Right cardiac atrium (tissue), 5 donors: ENCODE measurements at regions not wholly inside any gene's neighbourhood (a gene's known extent, or its start where the extent isn't known, plus 50 kb on each side); places are given as distances from the start of the nearest gene placed in this dataset.

ENCODE experiments used
- ATAC-seq, 2 donors: fragments of 200-7000 bp; cut with Tn5 transposase; one replicate each; pipeline versions ENCODE4 v1.8.0 to v1.9.1; 2020; ENCODE audit warnings: moderate library complexity in 2 of 2, mild to moderate bottlenecking in 1 of 2
- DNase-seq, 3 donors: peaks; one replicate each; pipeline ENCODE4 v3.0.0-alpha.2; 2020
- H3K27ac ChIP-seq: one replicate; pipeline ENCODE4 v1.5.1; 2013; ENCODE audit warnings: mild to moderate bottlenecking, low read length, control low read depth, moderate library complexity
- H3K27me3 ChIP-seq: one replicate; pipeline ENCODE4 v1.6.1; 2013; ENCODE audit not compliant: control insufficient read depth, insufficient read depth
- H3K4me1 ChIP-seq: one replicate; pipeline ENCODE4 v1.6.1; 2013; ENCODE audit warnings: low read length; ENCODE audit not compliant: control insufficient read depth, insufficient read depth
- H3K4me3 ChIP-seq: one replicate; pipeline ENCODE4 v1.5.1; 2013; ENCODE audit warnings: low read length, control low read depth
- H3K9me3 ChIP-seq: one replicate; pipeline ENCODE4 v1.6.1; 2013; ENCODE audit warnings: low read length; ENCODE audit not compliant: control insufficient read depth
- WGBS: extraction: QIAGEN DNeasy Blood & Tissue Kit; methylation state at CpG from one replicate; pipeline ENCODE4 v1.1.7; 2013; 5-methylcytosine and 5-hydroxymethylcytosine counted together
- intact Hi-C, 4 donors: fragments of 100-400 bp; cut with DNase I; formaldehyde crosslinking; loops; one replicate each; pipeline versions ENCODE4 v1.11.0 to v1.14.0; 2022 to 2023
- donor health status: healthy with polysubstance abuse.
- donor health status: DM: no; HTN: yes; CAD: no.
- donor health status: DM: no; HTN: no; CAD: no.
- donor health status: DM: no; HTN: yes; CAD: no; lungs with severe emphysema.
- donor health status: DM: yes; HTN: yes; CAD: no.

- Histone ChIP-seq H3K9me3 (no peaks in the 10 kb centered on the region), H3K4me3 (no peak overlapping the region), H3K27me3 (no peaks in the 10 kb centered on the region), H3K4me1 (no peaks in the 10 kb centered on the region), H3K27ac (no peak overlapping the region)
- no peak for DNase-seq
- intact Hi-C loops: no loop called here
- no peak for ATAC-seq
- 90% methylated on average over 10 of the region's 10 CpGs for WGBS
Observed at GRCh38 chr6:6925391-6926164, 182.2 kb upstream of the RREB1 start.

DNA sequence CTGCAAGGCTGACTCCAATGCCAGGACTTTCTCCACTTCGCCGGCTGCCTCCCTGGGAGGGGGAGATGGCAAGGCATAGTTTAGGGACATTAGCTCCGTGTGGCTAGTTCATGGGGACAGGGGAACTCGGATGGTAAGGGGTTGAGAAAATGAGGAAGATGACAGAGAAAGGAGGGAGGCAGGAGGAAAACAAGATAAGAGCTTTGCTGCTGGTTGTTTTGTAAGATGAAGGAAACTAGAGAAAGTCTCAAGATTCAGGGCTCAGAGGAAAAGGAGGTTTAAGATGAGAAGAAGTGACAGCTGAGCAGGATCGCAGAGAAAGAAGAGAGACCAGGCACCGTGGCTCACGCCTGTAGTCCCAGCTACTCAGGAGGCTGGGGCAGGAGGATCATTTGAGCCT lies 180.9 kb upstream of the RREB1 start:
- H3K4me3 ChIP-seq: no peak overlapping the region

DNA sequence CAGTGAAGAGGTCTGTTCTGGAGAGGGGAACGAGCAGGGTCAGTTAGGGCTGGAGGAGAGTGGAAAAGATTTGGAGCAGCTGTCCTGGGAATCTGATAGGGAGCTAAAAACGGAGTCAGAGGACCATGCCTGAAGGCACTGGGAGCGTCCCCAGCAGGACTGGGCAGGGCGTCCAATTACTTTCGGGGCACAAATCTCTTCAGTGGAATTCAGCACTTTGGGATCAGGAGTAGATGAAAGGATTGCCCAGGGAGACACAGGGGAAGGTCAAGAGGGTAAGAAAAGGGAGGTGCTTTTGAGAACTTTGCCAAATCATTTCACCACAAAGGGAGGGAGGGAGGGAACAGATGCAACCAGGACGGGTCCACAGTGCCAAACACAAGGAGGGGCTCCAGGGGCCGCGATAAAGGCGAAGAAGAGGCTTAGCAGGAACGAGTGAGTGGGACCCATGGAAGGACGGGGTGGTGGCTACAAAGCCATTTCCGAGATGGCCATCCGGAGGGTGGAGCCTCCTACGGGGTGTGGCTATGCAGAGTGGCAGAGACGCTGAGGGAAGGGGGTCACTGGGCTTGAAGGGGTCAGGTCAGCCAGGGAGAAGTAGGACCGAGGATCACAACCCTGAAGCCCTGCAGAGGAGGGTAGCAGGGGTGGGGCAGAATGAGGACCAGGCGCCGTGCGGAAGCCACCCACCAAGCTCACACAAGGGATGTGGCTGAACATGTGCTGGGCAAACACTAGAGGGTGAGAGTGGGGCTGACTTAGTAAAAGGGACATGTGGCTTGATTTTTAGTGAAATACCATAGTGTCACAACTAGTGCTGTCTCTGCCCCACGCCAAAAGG lies 180.0 kb upstream of the RREB1 start:
- DNase-seq: peak; percentile 60 to 83 (median 79)
- no peaks in the 10 kb centered on the region for H3K4me1 ChIP-seq

More for the DNA sequence above, 180.9 kb upstream of the RREB1 start:
- WGBS: 82% methylated on average over 7 of the region's 7 CpGs
- Histone ChIP-seq H3K9me3 (no peaks in the 10 kb centered on the region), H3K4me1 (no peaks in the 10 kb centered on the region), H3K27ac (no peak overlapping the region), H3K27me3 (no peaks in the 10 kb centered on the region)
- ATAC-seq: no peak
- intact Hi-C loops: no loop called here
- no peak for DNase-seq

GRCh38 chr6:6930223-6930880 lies 177.4 kb upstream of the RREB1 start:
- intact Hi-C loops: no loop called here
- Histone ChIP-seq H3K4me1 (no peaks in the 10 kb centered on the region), H3K27ac (no peak overlapping the region), H3K4me3 (no peak overlapping the region), H3K9me3 (no peaks in the 10 kb centered on the region), H3K27me3 (no peaks in the 10 kb centered on the region)
- DNase-seq: no peak
- 66% methylated on average over 9 of the region's 9 CpGs for WGBS
- ATAC-seq: no peak

More for the DNA sequence above, 180.0 kb upstream of the RREB1 start:
- ATAC-seq: peak; percentile 85 to 88
- Histone ChIP-seq H3K27me3 (no peaks in the 10 kb centered on the region), H3K9me3 (no peaks in the 10 kb centered on the region), H3K4me3 (peak overlapping the region; percentile 20), H3K27ac (peak overlapping the region; percentile 29)
- intact Hi-C loops: no loop called here
- 31% methylated on average over 20 of the region's 20 CpGs for WGBS

- H3K9me3 ChIP-seq: no peaks in the 10 kb centered on the region
- no peak for ATAC-seq
- 71% methylated on average over 9 of the region's 9 CpGs for WGBS
- no peaks in the 10 kb centered on the region for H3K4me1 ChIP-seq
- intact Hi-C loops: no loop called here
- no peak overlapping the region for H3K4me3 ChIP-seq
- H3K27ac ChIP-seq: no peak overlapping the region
- no peak for DNase-seq
- no peaks in the 10 kb centered on the region for H3K27me3 ChIP-seq
Observed at GRCh38 chr6:6931071-6932025, 176.4 kb upstream of the RREB1 start.

DNA sequence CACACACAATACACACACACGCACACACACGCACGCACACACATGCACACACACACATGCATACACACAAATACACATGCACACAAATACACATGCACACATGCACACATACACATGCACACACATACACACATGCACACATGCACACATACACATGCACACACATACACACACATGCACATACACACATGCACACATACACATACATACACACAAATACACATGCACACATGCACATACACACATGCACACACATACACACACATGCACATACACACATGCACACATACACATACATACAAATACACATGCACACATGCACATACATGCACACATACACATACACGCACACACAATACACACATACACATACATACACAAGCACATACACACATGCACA lies 175.4 kb upstream of the RREB1 start:
- H3K27ac ChIP-seq: no peak overlapping the region
- WGBS: 84% methylated on average over 4 of the region's 4 CpGs
- H3K27me3 ChIP-seq: no peaks in the 10 kb centered on the region
- no peaks in the 10 kb centered on the region for H3K9me3 ChIP-seq
- DNase-seq (no peak), ATAC-seq (no peak)
- no peak overlapping the region for H3K4me3 ChIP-seq
- no peaks in the 10 kb centered on the region for H3K4me1 ChIP-seq
- intact Hi-C loops: no loop called here

DNA sequence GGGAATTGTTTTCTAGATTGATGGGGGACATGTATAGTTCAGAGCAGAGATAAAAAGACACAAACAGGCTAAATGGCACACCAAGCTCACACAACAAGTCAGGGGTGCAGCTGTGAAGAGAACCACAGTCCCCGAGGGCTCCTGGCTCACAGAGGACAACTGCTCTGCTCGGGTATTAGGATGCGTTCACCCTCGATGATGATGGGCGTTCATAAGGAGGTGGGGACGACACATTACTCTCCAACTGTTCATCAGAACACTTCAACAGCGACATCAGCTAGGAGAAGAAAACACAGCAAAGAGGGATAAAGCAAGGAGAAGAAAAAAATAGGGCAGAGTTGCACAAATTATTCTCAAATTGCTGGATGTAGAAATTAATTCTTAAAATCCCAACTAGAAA lies 174.8 kb upstream of the RREB1 start:
- H3K27me3 ChIP-seq: no peaks in the 10 kb centered on the region
- DNase-seq (no peak), ATAC-seq (no peak)
- no peak overlapping the region for H3K27ac ChIP-seq
- H3K9me3 ChIP-seq: no peaks in the 10 kb centered on the region
- intact Hi-C loops: no loop called here
- 52% methylated on average over 7 of the region's 7 CpGs for WGBS
- H3K4me1 ChIP-seq: no peaks in the 10 kb centered on the region
- no peak overlapping the region for H3K4me3 ChIP-seq

DNA sequence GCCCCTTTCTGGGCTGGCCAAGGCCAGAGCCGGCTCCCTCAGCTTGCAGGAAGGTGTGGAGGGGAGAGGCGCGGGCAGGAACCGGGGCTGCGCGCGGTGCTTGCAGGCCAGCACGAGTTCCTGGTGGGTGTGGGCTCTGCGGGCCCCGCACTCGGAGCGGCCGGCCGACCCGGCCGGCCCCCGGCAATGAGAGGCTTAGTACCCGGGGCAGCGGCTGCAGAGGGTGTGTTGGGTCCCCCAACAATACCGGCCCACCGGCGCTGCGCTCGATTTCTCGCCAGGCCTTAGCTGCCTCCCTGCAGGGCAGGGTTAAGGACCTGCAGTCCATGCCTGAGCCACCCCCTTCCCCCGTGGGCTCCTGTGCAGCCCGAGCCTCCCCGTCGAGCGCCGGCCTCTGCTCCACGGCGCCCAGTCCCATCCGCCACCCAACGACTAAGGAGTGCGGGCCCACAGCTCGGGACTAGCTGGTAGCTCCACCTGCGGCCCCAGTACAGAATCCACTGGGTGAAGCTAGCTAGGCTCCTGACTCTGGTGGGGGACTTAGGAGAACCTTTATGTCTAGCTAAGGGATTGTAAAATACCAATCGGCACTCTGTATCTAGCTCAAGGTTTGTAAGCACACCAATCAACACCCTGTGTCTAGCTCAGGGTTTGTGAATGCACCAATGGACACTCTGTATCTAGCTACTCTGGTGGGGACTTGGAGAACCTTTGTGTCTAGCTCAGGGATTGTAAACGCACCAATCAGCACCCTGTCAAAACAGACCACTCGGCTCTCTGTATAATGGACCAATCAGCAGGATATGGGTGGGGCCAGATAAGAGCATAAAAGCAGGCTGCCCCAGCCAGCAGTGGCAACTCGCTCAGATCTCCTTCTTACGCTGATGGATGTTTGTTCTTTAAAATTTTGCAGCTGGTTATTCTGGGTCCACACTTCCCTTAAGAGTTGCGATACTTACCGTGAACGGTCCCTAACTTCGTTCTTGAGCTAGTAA lies 167.4 kb upstream of the RREB1 start:
- intact Hi-C loops: no loop called here
- no peak overlapping the region for H3K27ac ChIP-seq
- DNase-seq (no peak), ATAC-seq (no peak)
- WGBS: 82% methylated on average over 47 of the region's 47 CpGs
- H3K27me3 ChIP-seq: no peaks in the 10 kb centered on the region
- no peaks in the 10 kb centered on the region for H3K4me1 ChIP-seq
- no peaks in the 10 kb centered on the region for H3K9me3 ChIP-seq
- H3K4me3 ChIP-seq: no peak overlapping the region

DNA sequence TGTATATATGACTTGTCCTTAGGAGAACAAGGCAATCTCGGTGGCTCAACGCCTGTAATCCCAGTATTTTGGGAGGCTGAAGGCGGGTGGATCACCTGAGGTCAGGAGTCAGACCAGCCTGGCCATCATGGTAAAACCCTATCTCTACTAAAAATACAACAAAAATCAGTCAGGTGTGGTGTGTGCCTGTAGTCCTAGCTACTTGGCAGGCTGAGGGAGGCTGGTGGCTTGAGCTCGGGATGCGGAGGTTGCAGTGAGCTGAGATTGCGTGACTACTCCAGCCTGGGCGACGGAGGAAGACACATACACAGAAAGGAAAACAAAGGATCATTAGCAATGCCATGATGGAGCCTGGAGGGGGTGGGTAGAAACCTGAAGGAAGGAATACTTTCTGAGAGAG lies 166.6 kb upstream of the RREB1 start:
- no peaks in the 10 kb centered on the region for H3K4me1 ChIP-seq

More for the DNA sequence above, 166.6 kb upstream of the RREB1 start:
- no peaks in the 10 kb centered on the region for H3K9me3 ChIP-seq
- no peak for DNase-seq
- 95% methylated on average over 8 of the region's 8 CpGs for WGBS
- no peak overlapping the region for H3K4me3 ChIP-seq
- H3K27ac ChIP-seq: no peak overlapping the region
- ATAC-seq: no peak
- intact Hi-C loops: no loop called here
- H3K27me3 ChIP-seq: no peaks in the 10 kb centered on the region
